ENCODE measurements at regions not wholly inside any gene's neighbourhood (a gene's known extent, or its start where the extent isn't known, plus 50 kb on each side); places are given as distances from the start of the nearest gene placed in this dataset.

DNA sequence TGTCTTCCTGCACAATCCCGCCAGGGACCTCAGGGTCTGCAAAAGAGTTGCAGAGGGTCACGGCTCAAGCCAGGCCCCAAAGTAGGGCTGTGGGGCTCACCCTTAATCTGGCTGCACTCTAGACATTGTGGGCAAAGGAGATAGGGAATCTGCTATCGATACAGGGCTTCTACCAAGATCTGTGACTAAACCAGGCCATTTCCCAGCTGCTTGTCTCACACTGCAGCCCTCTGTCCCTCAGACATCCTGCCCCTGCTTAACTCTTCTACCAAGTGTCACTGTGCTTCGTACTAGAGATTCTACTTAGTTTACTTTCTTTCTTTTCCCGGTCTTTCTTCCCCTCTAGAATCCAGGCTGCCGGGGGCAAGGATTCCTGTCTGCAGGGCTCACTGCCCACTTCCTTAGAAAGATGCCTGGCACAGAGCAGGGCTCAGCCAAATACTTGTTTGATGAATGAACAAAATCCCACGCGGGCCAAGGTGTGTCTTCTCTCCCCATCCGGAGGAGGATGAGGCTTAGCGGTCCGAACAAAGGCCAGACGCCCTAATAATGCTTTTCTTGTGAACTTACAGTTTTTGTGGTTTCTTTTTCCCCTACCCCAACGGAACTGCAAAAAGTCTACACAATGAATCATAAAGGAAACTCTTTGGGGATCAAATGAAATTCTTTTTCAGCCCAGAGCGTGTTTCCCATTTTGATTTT is 61.3 kb upstream of the ANO1 start (continued):
- TF ChIP-seq EGR1 (IDR thresholded peaks at IDR 0.05; ENCODE audit: low read depth): 0 out of 2 replicates have a peak, but pooled peaks have one; percentile 45
- peak; percentile 57; the same call in 1 of the 2 replicates for TF ChIP-seq CBX3 (IDR thresholded peaks at IDR 0.05; ENCODE audit: low read depth)
- TF ChIP-seq ZNF274 (IDR thresholded peaks at IDR 0.05; ENCODE audit: low read depth, low read length): no peak

DNA sequence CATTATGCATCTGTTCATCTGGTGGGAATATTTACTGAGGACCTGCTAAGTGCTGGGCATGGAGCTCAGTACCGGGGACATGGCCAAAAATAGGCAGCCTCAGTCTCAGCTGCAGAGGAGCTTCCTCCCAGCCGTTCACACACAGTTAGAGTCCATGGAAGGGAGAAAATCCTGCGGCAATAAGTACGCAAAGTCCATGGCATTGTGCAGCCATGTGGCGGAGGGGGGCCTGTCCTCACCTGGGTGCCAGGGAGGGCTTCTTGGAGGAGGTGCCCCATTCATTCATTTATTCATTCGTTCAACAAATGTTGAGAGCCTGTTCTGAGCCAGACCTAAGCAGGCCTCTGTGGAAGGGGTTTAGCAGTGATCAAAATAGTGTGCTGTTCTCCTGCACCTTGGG is 59.3 kb upstream of the ANO1 start:
- Histone ChIP-seq H3K4me3 (replicated peaks in 1 of 2; ENCODE audit: low read depth in 1 of 2, low read length in 2 of 2) (no peak overlapping the region), H3K4me1 (ENCODE audit: control insufficient read depth in 1 of 2, insufficient read depth in 2 of 2, low read length in 2 of 2) (peaks cover 20 to 41% of the 10 kb centered on the region in 2 experiments), H2AFZ (ENCODE audit: low read depth, low read length, poor library complexity, severe bottlenecking) (no peak overlapping the region), H3K79me2 (ENCODE audit: insufficient read depth, low read length) (no peaks in the 10 kb centered on the region), H3K36me3 (ENCODE audit: control insufficient read depth in 1 of 2, insufficient read depth in 2 of 2, low read length in 2 of 2) (no peaks in the 10 kb centered on the region), H4K20me1 (ENCODE audit: insufficient read depth) (no peaks in the 10 kb centered on the region), H3K27ac (ENCODE audit: low read depth, low read length) (no peak overlapping the region), H3K9ac (ENCODE audit: low read length) (no peak overlapping the region), H3K4me2 (ENCODE audit: low read length) (no peak overlapping the region), H3K9me2 (ENCODE audit: insufficient read depth) (no peaks in the 10 kb centered on the region), H3K27me3 (ENCODE audit: insufficient read depth, low read length) (no peaks in the 10 kb centered on the region), H3K9me3 (ENCODE audit: control insufficient read depth in 1 of 2, insufficient read depth in 1 of 2, low read depth in 1 of 2, low read length in 2 of 2) (no peaks in the 10 kb centered on the region)
- ChIA-PET RAD21 (ENCODE audit: low non-redundant PET in 1 of 2, low total read pairs in 2 of 2, uncharacterized antibody in 2 of 2, unreplicated experiment in 2 of 2) (no interaction called here), CTCF (no interaction called here), POLR2A (no interaction called here)
- DNase-seq (ENCODE audit: low read depth, low spot score): no peak
- TF ChIP-seq EZH2phosphoT487 (IDR thresholded peaks at IDR 0.05; ENCODE audit: borderline replicate concordance) (no peak), POLR2AphosphoS5 (IDR thresholded peaks at IDR 0.05; ENCODE audit: low read depth, low read length) (no peak), ELF1 (IDR thresholded peaks at IDR 0.05; ENCODE audit: borderline replicate concordance, low read depth) (no peak), TCF7L2 (IDR thresholded peaks at IDR 0.05; ENCODE audit: borderline replicate concordance, extremely low read depth, insufficient read depth, insufficient read length) (no peak), CEBPB (IDR thresholded peaks at IDR 0.05; ENCODE audit: low read depth) (no peak), POLR2A (IDR thresholded peaks at IDR 0.05; ENCODE audit: borderline replicate concordance, extremely low read depth, insufficient read depth, insufficient read length) (no peak), SP1 (IDR thresholded peaks at IDR 0.05; ENCODE audit: low read depth) (no peak), YY1 (IDR thresholded peaks at IDR 0.05; ENCODE audit: extremely low read depth, insufficient replicate concordance, low read depth, low read length) (no peak), FOSL1 (IDR thresholded peaks at IDR 0.05; ENCODE audit: low read depth) (no peak), CBX3 (IDR thresholded peaks at IDR 0.05; ENCODE audit: low read depth) (no peak), RAD21 (IDR thresholded peaks at IDR 0.05; ENCODE audit: low read depth) (no peak), JUND (IDR thresholded peaks at IDR 0.05) (no peak), SIN3A (IDR thresholded peaks at IDR 0.05; ENCODE audit: low read depth) (no peak), EZH2 (IDR thresholded peaks at IDR 0.05) (no peak)
- TF ChIP-seq, protein P1, sequence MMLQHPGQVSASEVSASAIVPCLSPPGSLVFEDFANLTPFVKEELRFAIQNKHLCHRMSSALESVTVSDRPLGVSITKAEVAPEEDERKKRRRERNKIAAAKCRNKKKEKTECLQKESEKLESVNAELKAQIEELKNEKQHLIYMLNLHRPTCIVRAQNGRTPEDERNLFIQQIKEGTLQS (IDR thresholded peaks at IDR 0.05): no peak
- TF ChIP-seq, protein P2, sequence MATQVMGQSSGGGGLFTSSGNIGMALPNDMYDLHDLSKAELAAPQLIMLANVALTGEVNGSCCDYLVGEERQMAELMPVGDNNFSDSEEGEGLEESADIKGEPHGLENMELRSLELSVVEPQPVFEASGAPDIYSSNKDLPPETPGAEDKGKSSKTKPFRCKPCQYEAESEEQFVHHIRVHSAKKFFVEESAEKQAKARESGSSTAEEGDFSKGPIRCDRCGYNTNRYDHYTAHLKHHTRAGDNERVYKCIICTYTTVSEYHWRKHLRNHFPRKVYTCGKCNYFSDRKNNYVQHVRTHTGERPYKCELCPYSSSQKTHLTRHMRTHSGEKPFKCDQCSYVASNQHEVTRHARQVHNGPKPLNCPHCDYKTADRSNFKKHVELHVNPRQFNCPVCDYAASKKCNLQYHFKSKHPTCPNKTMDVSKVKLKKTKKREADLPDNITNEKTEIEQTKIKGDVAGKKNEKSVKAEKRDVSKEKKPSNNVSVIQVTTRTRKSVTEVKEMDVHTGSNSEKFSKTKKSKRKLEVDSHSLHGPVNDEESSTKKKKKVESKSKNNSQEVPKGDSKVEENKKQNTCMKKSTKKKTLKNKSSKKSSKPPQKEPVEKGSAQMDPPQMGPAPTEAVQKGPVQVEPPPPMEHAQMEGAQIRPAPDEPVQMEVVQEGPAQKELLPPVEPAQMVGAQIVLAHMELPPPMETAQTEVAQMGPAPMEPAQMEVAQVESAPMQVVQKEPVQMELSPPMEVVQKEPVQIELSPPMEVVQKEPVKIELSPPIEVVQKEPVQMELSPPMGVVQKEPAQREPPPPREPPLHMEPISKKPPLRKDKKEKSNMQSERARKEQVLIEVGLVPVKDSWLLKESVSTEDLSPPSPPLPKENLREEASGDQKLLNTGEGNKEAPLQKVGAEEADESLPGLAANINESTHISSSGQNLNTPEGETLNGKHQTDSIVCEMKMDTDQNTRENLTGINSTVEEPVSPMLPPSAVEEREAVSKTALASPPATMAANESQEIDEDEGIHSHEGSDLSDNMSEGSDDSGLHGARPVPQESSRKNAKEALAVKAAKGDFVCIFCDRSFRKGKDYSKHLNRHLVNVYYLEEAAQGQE (IDR thresholded peaks at IDR 0.05; ENCODE audit: low read depth): no peak
- TF ChIP-seq, protein P3, sequence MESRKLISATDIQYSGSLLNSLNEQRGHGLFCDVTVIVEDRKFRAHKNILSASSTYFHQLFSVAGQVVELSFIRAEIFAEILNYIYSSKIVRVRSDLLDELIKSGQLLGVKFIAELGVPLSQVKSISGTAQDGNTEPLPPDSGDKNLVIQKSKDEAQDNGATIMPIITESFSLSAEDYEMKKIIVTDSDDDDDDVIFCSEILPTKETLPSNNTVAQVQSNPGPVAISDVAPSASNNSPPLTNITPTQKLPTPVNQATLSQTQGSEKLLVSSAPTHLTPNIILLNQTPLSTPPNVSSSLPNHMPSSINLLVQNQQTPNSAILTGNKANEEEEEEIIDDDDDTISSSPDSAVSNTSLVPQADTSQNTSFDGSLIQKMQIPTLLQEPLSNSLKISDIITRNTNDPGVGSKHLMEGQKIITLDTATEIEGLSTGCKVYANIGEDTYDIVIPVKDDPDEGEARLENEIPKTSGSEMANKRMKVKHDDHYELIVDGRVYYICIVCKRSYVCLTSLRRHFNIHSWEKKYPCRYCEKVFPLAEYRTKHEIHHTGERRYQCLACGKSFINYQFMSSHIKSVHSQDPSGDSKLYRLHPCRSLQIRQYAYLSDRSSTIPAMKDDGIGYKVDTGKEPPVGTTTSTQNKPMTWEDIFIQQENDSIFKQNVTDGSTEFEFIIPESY (IDR thresholded peaks at IDR 0.05; ENCODE audit: extremely low read depth, insufficient replicate concordance, low read length): no peak
- TF ChIP-seq, protein P4, sequence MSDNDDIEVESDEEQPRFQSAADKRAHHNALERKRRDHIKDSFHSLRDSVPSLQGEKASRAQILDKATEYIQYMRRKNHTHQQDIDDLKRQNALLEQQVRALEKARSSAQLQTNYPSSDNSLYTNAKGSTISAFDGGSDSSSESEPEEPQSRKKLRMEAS (IDR thresholded peaks at IDR 0.05): no peak
- intact Hi-C loops (cut with micrococcal nuclease): no loop called here
- no TSS peak for BruUV-seq (replicated peaks)
- ATAC-seq: no peak

All from HCT116 (cell line).